GM12878 (cell line): ENCODE measurements at regions not wholly inside any gene's neighbourhood (a gene's known extent, or its start where the extent isn't known, plus 50 kb on each side); places are given as distances from the start of the nearest gene placed in this dataset.

ENCODE experiments used
- ATAC-seq: fragments of 200-7000 bp; cut with Tn5 transposase; 3 replicates; pipeline ENCODE4 v1.9.1; 2020; ENCODE audit warnings: mild to moderate bottlenecking, moderate library complexity
- BruUV-seq: library from RNA; stranded (reverse); fragments of 400-500 nt; replicated peaks from 2 replicates; lab custom pipeline; 2021; lab: Mats Ljungman, UMichigan
- CTCF ChIA-PET: fragments of 300-600 bp; sonication (Branson Sonifier 250); formaldehyde crosslinking; extraction: SDS; loops from one replicate; lab custom pipeline; 2021; ENCODE audit warnings: inconsistent platforms; lab: Yijun Ruan, JAX
- POLR2A ChIA-PET: fragments of 350-600 bp; formaldehyde crosslinking; extraction: SDS; loops from one replicate; lab custom pipeline; 2021; ENCODE audit warnings: inconsistent platforms; lab: Charles Lee
- RAD21 ChIA-PET: fragments of 300-600 bp; sonication (Branson Sonifier 250); formaldehyde crosslinking; loops from one replicate; lab custom pipeline; 2023; ENCODE audit warnings: antibody characterized with exemption; ENCODE audit not compliant: unreplicated experiment; lab: Charles Lee
- SMC1A ChIA-PET: fragments of 300-600 bp; sonication (Branson Sonifier 250); formaldehyde crosslinking; loops from one replicate; lab custom pipeline; 2023; ENCODE audit not compliant: unreplicated experiment, uncharacterized antibody; lab: Charles Lee
- DNase-seq: peaks from one replicate; pipeline ENCODE4 v3.0.0-alpha.2; 2011; ENCODE audit warnings: low read depth, low spot score
- FAIRE-seq: peaks from 3 replicates; lab custom pipeline; 2011; peaks lifted over from hg19 to GRCh38; lab: Jason Lieb, UNC
- H2AFZ ChIP-seq: 2 replicates; pipeline ENCODE4 v1.6.0; 2011; ENCODE audit warnings: low read depth, low read length, control low read depth; ENCODE audit not compliant: control insufficient read depth
- H3K27ac ChIP-seq: 2 replicates; pipeline ENCODE4 v1.5.1; 2011; ENCODE audit warnings: control low read depth; ENCODE audit not compliant: control insufficient read depth, insufficient read depth
- H3K27me3 ChIP-seq, 2 experiments: replicated peaks in 1 of 2; 2 replicates each; pipeline versions ENCODE4 v1.6.0 to v1.6.1; 2011; ENCODE audit warnings: low read length in 1 of 2; ENCODE audit not compliant: control insufficient read depth in 2 of 2, insufficient read depth in 2 of 2
- H3K36me3 ChIP-seq, 2 experiments: 2 replicates each; pipeline ENCODE4 v1.5.1; 2011; ENCODE audit warnings: low read length in 1 of 2; ENCODE audit not compliant: control insufficient read depth in 2 of 2, insufficient read depth in 2 of 2
- H3K4me1 ChIP-seq: 2 replicates; pipeline ENCODE4 v1.6.1; 2011; ENCODE audit warnings: mild to moderate bottlenecking, low read length, moderate library complexity, mixed read lengths; ENCODE audit not compliant: control insufficient read depth, insufficient read depth
- H3K4me2 ChIP-seq: 2 replicates; pipeline ENCODE4 v1.6.0; 2011; ENCODE audit warnings: control low read depth; ENCODE audit not compliant: control insufficient read depth, insufficient read depth
- H3K4me3 ChIP-seq: fragments of 200-600 bp; sonication (generic); 2 replicates; pipeline ENCODE4 v1.5.1; 2016
- H3K79me2 ChIP-seq: 2 replicates; pipeline ENCODE4 v1.6.0; 2011; ENCODE audit warnings: low read length; ENCODE audit not compliant: control insufficient read depth, insufficient read depth
- H3K9ac ChIP-seq: 2 replicates; pipeline ENCODE4 v1.8.0; 2011; ENCODE audit warnings: low read length, control low read depth, mixed read lengths; ENCODE audit not compliant: control insufficient read depth, insufficient read depth
- H3K9me3 ChIP-seq: replicated peaks from 3 replicates; pipeline ENCODE4 v1.5.1; 2011; ENCODE audit warnings: mild to moderate bottlenecking, low read length; ENCODE audit not compliant: control insufficient read depth, insufficient read depth
- H4K20me1 ChIP-seq: 2 replicates; pipeline ENCODE4 v1.6.0; 2011; ENCODE audit not compliant: control insufficient read depth, insufficient read depth
- CHD1 ChIP-seq: IDR thresholded peaks from 2 replicates; pipeline ENCODE4 v1.6.1; 2012; ENCODE audit warnings: low read depth, low read length, improper control_type of control experiment
- CHD2 ChIP-seq: IDR thresholded peaks from 2 replicates; pipeline ENCODE4 v1.6.1; 2011; ENCODE audit warnings: low read depth, low read length, improper control_type of control experiment, borderline replicate concordance
- EP300 ChIP-seq, 2 experiments: fragments of 150-350 bp in 1 of 2; IDR thresholded peaks; 2 replicates each; pipeline ENCODE4 v1.6.1; 2011 to 2012; ENCODE audit warnings: low read depth in 2 of 2, low read length in 2 of 2, borderline replicate concordance in 1 of 2, improper control_type of control experiment in 1 of 2, inconsistent platforms in 1 of 2; ENCODE audit not compliant: control insufficient read depth in 1 of 2
- FOXM1 ChIP-seq: IDR thresholded peaks from 2 replicates; pipeline ENCODE4 v1.6.1; 2012; ENCODE audit warnings: low read depth, mild to moderate bottlenecking, inconsistent platforms, low read length, moderate library complexity
- JUNB ChIP-seq: IDR thresholded peaks from 2 replicates; pipeline ENCODE4 v1.6.1; 2016; ENCODE audit warnings: antibody characterized with exemption, mild to moderate bottlenecking
- POLR2A ChIP-seq: IDR thresholded peaks from 2 replicates; pipeline ENCODE4 v1.6.1; 2011; ENCODE audit warnings: low read depth, mild to moderate bottlenecking, low read length
- SKIL ChIP-seq: fragments of 450-650 bp; IDR thresholded peaks from 2 replicates; pipeline ENCODE4 v1.6.1; 2017; ENCODE audit warnings: mild to moderate bottlenecking, low read depth, inconsistent platforms; ENCODE audit not compliant: poor library complexity, severe bottlenecking
- TCF12 ChIP-seq: IDR thresholded peaks from 2 replicates; pipeline ENCODE4 v1.6.1; 2011; ENCODE audit warnings: low read depth, mild to moderate bottlenecking, low read length
- WGBS: methylation state at CpG from one replicate; pipeline ENCODE4 v1.1.6; 2016; ENCODE audit warnings: low lambda C conversion rate; ENCODE audit not compliant: insufficient replicate concordance, insufficient coverage; ENCODE audit errors: missing lambda C conversion rate; 5-methylcytosine and 5-hydroxymethylcytosine counted together
- in situ Hi-C: fragments of 300-500 bp; cut with MboI; formaldehyde crosslinking; loops from 9 replicates; pipeline ENCODE4 v1.14.3; 2018; ENCODE audit warnings: mixed read lengths
- intact Hi-C: fragments of 100-400 bp; cut with micrococcal nuclease; formaldehyde crosslinking; loops from one replicate; pipeline ENCODE4 v1.14.2; 2022; ENCODE audit not compliant: unreplicated experiment
- TF ChIP-seq, protein P1 (sequence below): IDR thresholded peaks from 2 replicates; pipeline ENCODE4 v1.6.1; 2011; ENCODE audit warnings: borderline replicate concordance, low read depth, mild to moderate bottlenecking, moderate library complexity, low read length; ENCODE audit not compliant: insufficient read depth, poor library complexity, severe bottlenecking
- TF ChIP-seq, protein P2 (sequence below): fragments of 450-650 bp; IDR thresholded peaks from 2 replicates; pipeline ENCODE4 v1.6.1; 2017; ENCODE audit warnings: low read depth, mild to moderate bottlenecking, moderate library complexity
- TF ChIP-seq, protein P3 (sequence below): IDR thresholded peaks from 2 replicates; pipeline ENCODE4 v1.6.1; 2011; ENCODE audit warnings: low read depth, mild to moderate bottlenecking, low read length, moderate library complexity, borderline replicate concordance; ENCODE audit errors: extremely low read depth

DNA sequence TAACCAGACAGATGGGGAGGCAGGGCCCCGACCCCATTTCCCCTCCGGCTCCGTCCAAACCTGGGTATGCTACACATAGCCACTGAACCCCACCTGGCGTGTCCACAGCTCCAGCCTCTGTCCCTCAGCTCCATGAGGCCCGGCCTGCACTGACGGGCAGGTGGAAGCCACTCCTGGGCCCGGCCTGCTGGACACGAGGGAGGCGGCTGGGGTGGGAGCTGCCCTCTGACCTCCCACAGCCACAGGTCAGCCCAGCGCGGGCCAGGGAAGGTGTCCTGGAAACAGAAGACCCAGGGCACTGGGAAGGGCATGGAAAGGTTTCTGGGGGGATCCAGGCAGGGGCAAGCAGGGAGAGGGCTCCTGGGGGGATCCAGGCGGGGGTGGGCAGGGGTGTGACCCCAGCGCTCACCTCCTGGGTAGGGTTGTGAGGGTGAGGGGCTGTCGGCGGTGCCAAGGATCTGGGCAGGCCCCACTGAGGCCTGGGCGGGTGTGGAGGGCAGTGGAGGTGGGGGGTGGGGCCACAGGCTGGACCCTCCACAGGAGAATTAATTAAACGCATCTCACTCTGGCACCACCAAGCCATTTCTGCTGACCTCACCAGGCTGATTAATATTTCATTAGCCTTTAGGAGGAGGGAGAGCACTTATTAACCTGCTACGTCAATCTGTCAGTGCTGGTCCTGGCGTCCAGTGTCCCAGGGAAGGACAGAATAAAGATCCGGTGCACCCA, 108.9 kb downstream of the UNCX start:
- no peak for DNase-seq
- H3K4me1 ChIP-seq = no peaks in the 10 kb centered on the region
- SMC1A ChIA-PET = no interaction called here
- ATAC-seq = no peak
- CTCF ChIA-PET = no interaction called here
- no peak overlapping the region for H2AFZ ChIP-seq
- no peak overlapping the region for H3K27ac ChIP-seq
- RAD21 ChIA-PET = no interaction called here
- H3K4me3 ChIP-seq = no peak overlapping the region
- H3K4me2 ChIP-seq = no peak overlapping the region
- BruUV-seq = no TSS peak
- intact Hi-C loops = no loop called here
- no peaks in the 10 kb centered on the region for H4K20me1 ChIP-seq
- no peak for FAIRE-seq
- no peaks in the 10 kb centered on the region for H3K79me2 ChIP-seq
- TF ChIP-seq SKIL (no peak), CHD1 (no peak), EP300 (IDR thresholded peaks at IDR 0.05; ENCODE audit: borderline replicate concordance in 1 of 2, control insufficient read depth in 1 of 2, low read depth in 2 of 2, low read length in 2 of 2) (no peak), JUNB (no peak), POLR2A (no peak), FOXM1 (no peak), CHD2 (no peak), TCF12 (no peak)
- TF ChIP-seq, protein P1, sequence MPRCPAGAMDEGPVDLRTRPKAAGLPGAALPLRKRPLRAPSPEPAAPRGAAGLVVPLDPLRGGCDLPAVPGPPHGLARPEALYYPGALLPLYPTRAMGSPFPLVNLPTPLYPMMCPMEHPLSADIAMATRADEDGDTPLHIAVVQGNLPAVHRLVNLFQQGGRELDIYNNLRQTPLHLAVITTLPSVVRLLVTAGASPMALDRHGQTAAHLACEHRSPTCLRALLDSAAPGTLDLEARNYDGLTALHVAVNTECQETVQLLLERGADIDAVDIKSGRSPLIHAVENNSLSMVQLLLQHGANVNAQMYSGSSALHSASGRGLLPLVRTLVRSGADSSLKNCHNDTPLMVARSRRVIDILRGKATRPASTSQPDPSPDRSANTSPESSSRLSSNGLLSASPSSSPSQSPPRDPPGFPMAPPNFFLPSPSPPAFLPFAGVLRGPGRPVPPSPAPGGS = no peak
- TF ChIP-seq, protein P2, sequence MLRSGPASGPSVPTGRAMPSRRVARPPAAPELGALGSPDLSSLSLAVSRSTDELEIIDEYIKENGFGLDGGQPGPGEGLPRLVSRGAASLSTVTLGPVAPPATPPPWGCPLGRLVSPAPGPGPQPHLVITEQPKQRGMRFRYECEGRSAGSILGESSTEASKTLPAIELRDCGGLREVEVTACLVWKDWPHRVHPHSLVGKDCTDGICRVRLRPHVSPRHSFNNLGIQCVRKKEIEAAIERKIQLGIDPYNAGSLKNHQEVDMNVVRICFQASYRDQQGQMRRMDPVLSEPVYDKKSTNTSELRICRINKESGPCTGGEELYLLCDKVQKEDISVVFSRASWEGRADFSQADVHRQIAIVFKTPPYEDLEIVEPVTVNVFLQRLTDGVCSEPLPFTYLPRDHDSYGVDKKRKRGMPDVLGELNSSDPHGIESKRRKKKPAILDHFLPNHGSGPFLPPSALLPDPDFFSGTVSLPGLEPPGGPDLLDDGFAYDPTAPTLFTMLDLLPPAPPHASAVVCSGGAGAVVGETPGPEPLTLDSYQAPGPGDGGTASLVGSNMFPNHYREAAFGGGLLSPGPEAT = no peak
- TF ChIP-seq, protein P3, sequence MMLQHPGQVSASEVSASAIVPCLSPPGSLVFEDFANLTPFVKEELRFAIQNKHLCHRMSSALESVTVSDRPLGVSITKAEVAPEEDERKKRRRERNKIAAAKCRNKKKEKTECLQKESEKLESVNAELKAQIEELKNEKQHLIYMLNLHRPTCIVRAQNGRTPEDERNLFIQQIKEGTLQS = no peak
- H3K9me3 ChIP-seq = no peaks in the 10 kb centered on the region; the same call in 2 of the 3 replicates
- WGBS = 43% methylated on average over 17 of the region's 20 CpGs
- H3K27me3 ChIP-seq = no peaks in the 10 kb centered on the region; a peak in 1 of 4 replicates
- POLR2A ChIA-PET = no interaction called here
- H3K9ac ChIP-seq = no peak overlapping the region
- in situ Hi-C loops = no loop called here
- no peaks in the 10 kb centered on the region for H3K36me3 ChIP-seq
